Mesenchymal stem cell (in vitro differentiated cells and primary cell): ENCODE measurements at regions not wholly inside any gene's neighbourhood (a gene's known extent, or its start where the extent isn't known, plus 50 kb on each side); places are given as distances from the start of the nearest gene placed in this dataset.
"Not testable (repeated sequence)": the region's sequence is repeated elsewhere in the genome, so short reads cannot be mapped to it uniquely, and the experiment has no call there.

Experiments used
- DNase-seq: peaks from one replicate; pipeline ENCODE4 v3.0.0-alpha.2; 2013
- H2AFZ ChIP-seq: one replicate; pipeline ENCODE4 v1.6.1; 2013; ENCODE audit warnings: low read depth, mild to moderate bottlenecking, control low read depth, inconsistent platforms, low read length, moderate library complexity
- H2AK5ac ChIP-seq: 2 replicates; pipeline ENCODE4 v1.6.1; 2013; ENCODE audit warnings: low read length, moderate library complexity, mild to moderate bottlenecking, inconsistent platforms; ENCODE audit not compliant: severe bottlenecking
- H2BK120ac ChIP-seq: one replicate; pipeline ENCODE4 v1.6.1; 2013; ENCODE audit warnings: low read depth, mild to moderate bottlenecking, inconsistent platforms, low read length, moderate library complexity
- H2BK12ac ChIP-seq, 2 experiments: one replicate each; pipeline ENCODE4 v1.6.1; 2013; ENCODE audit warnings: inconsistent platforms in 2 of 2, low read length in 2 of 2, mild to moderate bottlenecking in 2 of 2, moderate library complexity in 2 of 2, control low read depth in 1 of 2
- H2BK15ac ChIP-seq: one replicate; pipeline ENCODE4 v1.6.1; 2013; ENCODE audit warnings: mild to moderate bottlenecking, low read depth, inconsistent platforms; ENCODE audit not compliant: poor library complexity, severe bottlenecking
- H2BK5ac ChIP-seq: 2 replicates; pipeline ENCODE4 v1.6.1; 2013; ENCODE audit warnings: low read depth, mild to moderate bottlenecking, low read length, control low read depth, inconsistent platforms; ENCODE audit not compliant: poor library complexity, severe bottlenecking
- H3K14ac ChIP-seq, 2 experiments: one replicate each; pipeline ENCODE4 v1.6.1; 2013; ENCODE audit warnings: inconsistent platforms in 2 of 2, low read length in 2 of 2, control low read depth in 1 of 2, mild to moderate bottlenecking in 1 of 2, moderate library complexity in 1 of 2
- H3K18ac ChIP-seq, 2 experiments: one replicate each; pipeline ENCODE4 v1.6.1; 2013; ENCODE audit warnings: inconsistent platforms in 2 of 2, low read length in 2 of 2, control low read depth in 1 of 2, low read depth in 1 of 2, mild to moderate bottlenecking in 1 of 2
- H3K23ac ChIP-seq, 2 experiments: one replicate each; pipeline ENCODE4 v1.6.1; 2013; ENCODE audit warnings: inconsistent platforms in 2 of 2, low read length in 2 of 2, mild to moderate bottlenecking in 2 of 2, moderate library complexity in 2 of 2, control low read depth in 1 of 2
- H3K27ac ChIP-seq: 2 replicates; pipeline ENCODE4 v1.5.1; 2013; ENCODE audit warnings: mild to moderate bottlenecking, moderate library complexity, low read length, control low read depth, inconsistent platforms; ENCODE audit not compliant: poor library complexity, severe bottlenecking
- H3K27me3 ChIP-seq, 2 experiments: 2 replicates each; pipeline versions ENCODE4 v1.6.1 to v1.7.0; 2013; ENCODE audit warnings: low read length in 2 of 2, mild to moderate bottlenecking in 2 of 2, moderate library complexity in 2 of 2, control low read depth in 1 of 2, inconsistent platforms in 1 of 2; ENCODE audit not compliant: control insufficient read depth in 1 of 2, insufficient read depth in 1 of 2
- H3K36me3 ChIP-seq, 2 experiments: 2 replicates each; pipeline versions ENCODE4 v1.6.1 to v1.7.0; 2013; ENCODE audit warnings: low read length in 2 of 2, control low read depth in 1 of 2, inconsistent platforms in 1 of 2, low read depth in 1 of 2, mild to moderate bottlenecking in 1 of 2; ENCODE audit not compliant: insufficient read depth in 2 of 2, control insufficient read depth in 1 of 2
- H3K4ac ChIP-seq, 2 experiments: one replicate each; pipeline ENCODE4 v1.6.1; 2013; ENCODE audit warnings: inconsistent platforms in 2 of 2, low read length in 2 of 2, mild to moderate bottlenecking in 2 of 2, moderate library complexity in 2 of 2, control low read depth in 1 of 2, low read depth in 1 of 2
- H3K4me1 ChIP-seq: 2 replicates; pipeline ENCODE4 v1.6.1; 2013; ENCODE audit warnings: low read depth, low read length, control low read depth; ENCODE audit not compliant: control insufficient read depth, insufficient read depth
- H3K4me2 ChIP-seq: 2 replicates; pipeline ENCODE4 v1.6.1; 2013; ENCODE audit warnings: low read length, mild to moderate bottlenecking, inconsistent platforms; ENCODE audit not compliant: poor library complexity, severe bottlenecking
- H3K4me3 ChIP-seq, 2 experiments: 2 replicates each; pipeline versions ENCODE4 v1.5.1 to v1.7.0; 2013; ENCODE audit warnings: low read length in 2 of 2, mild to moderate bottlenecking in 2 of 2, control low read depth in 1 of 2, low read depth in 1 of 2; ENCODE audit not compliant: insufficient read depth in 1 of 2
- H3K79me1 ChIP-seq: replicated peaks from 2 replicates; pipeline ENCODE4 v1.6.1; 2013; ENCODE audit warnings: mild to moderate bottlenecking, control low read depth, low read length, inconsistent platforms; ENCODE audit not compliant: poor library complexity, severe bottlenecking
- H3K9ac ChIP-seq: 2 replicates; pipeline ENCODE4 v1.7.0; 2013; ENCODE audit warnings: mild to moderate bottlenecking, low read length, moderate library complexity
- H3K9me3 ChIP-seq: 2 replicates; pipeline ENCODE4 v1.7.0; 2013; ENCODE audit warnings: mild to moderate bottlenecking, low read length; ENCODE audit not compliant: control insufficient read depth
- H4K8ac ChIP-seq: one replicate; pipeline ENCODE4 v1.6.1; 2013; ENCODE audit warnings: inconsistent platforms, mild to moderate bottlenecking, low read length, moderate library complexity
- H4K91ac ChIP-seq: one replicate; pipeline ENCODE4 v1.6.1; 2013; ENCODE audit warnings: mild to moderate bottlenecking, low read length, inconsistent platforms
- WGBS: methylation state at CpG from one replicate; pipeline ENCODE4 v1.1.7; 2013; ENCODE audit warnings: mixed read lengths; 5-methylcytosine and 5-hydroxymethylcytosine counted together

DNA sequence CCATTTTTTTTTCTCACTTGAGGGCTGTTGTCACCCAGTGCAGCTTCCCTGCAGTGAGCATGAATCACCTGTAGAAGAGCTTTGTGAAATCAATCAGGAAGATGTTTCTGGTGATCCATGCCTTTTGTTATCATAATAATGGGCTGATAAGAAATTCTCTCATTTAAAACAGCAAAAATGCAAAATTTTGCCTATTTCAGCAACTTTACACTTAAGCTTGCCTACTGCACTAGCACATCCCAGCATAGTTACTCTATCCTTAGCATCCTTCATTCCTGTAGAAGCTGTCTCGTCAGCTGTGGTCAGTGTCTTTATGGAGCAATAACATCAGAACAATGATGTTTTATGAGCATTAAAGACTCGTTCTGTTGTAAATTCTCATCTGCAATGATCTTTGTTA is 178.6 kb upstream of the ZNF804A start:
- no peak overlapping the region for H3K4me3 ChIP-seq
- no peak overlapping the region for H2AFZ ChIP-seq
- H3K18ac ChIP-seq = no peak overlapping the region
- no peak overlapping the region for H3K23ac ChIP-seq
- H3K4me2 ChIP-seq = no peak overlapping the region
- no peaks in the 10 kb centered on the region for H3K36me3 ChIP-seq
- no peak overlapping the region for H4K8ac ChIP-seq
- no peak overlapping the region for H4K91ac ChIP-seq
- no peak overlapping the region for H3K14ac ChIP-seq
- H3K27me3 ChIP-seq = no peaks in the 10 kb centered on the region
- no peak overlapping the region for H2BK15ac ChIP-seq
- no peak overlapping the region for H3K4ac ChIP-seq
- whole genome bisulfite sequencing = 73% methylated on average over 2 of the region's 2 CpGs
- H2BK12ac ChIP-seq = no peak overlapping the region
- peaks cover 3% of the 10 kb centered on the region for H3K9me3 ChIP-seq
- H2AK5ac ChIP-seq = no peak overlapping the region
- no peak overlapping the region for H2BK5ac ChIP-seq
- H3K9ac ChIP-seq = no peak overlapping the region
- H3K79me1 ChIP-seq = no peaks in the 10 kb centered on the region
- no peaks in the 10 kb centered on the region for H3K4me1 ChIP-seq
- DNase-seq = no peak
- H3K27ac ChIP-seq = no peak overlapping the region
- no peak overlapping the region for H2BK120ac ChIP-seq

DNA sequence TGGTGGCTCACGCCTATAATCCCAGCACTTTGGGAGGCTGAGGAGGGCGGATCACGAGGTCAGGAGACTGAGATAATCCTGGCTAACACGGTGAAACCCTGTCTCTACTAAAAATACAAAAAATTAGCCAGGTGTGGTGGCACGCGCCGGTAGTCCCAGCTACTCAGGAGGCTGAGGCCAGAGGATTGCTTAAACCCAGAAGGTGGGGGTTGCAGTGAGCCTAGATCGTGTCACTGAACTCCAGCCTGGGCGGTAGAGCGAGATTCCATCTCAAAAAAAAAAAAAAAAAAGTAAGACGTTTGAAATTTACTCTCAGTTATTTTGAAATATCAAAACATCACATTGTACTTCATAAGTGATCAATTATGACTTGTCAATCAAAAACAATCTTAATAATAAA is 176.9 kb upstream of the ZNF804A start:
- not testable (repeated sequence) for H3K36me3 ChIP-seq, H2AFZ ChIP-seq, H3K23ac ChIP-seq, DNase-seq, H3K4me1 ChIP-seq, H3K9ac ChIP-seq, H3K4me2 ChIP-seq, H4K8ac ChIP-seq, H3K14ac ChIP-seq, H3K27me3 ChIP-seq, H3K79me1 ChIP-seq, H2BK12ac ChIP-seq, H3K4ac ChIP-seq, H2BK15ac ChIP-seq, H2BK120ac ChIP-seq, H3K4me3 ChIP-seq, H2BK5ac ChIP-seq, H3K9me3 ChIP-seq, H3K18ac ChIP-seq, H3K27ac ChIP-seq, H4K91ac ChIP-seq, H2AK5ac ChIP-seq
- 97% methylated on average over 3 of the region's 11 CpGs for WGBS

GRCh38 chr2:184425083-184425482 is 173.2 kb upstream of the ZNF804A start:
- no peak overlapping the region for H2BK12ac ChIP-seq
- no peak overlapping the region for H3K4ac ChIP-seq
- H2AK5ac ChIP-seq = no peak overlapping the region
- no peaks in the 10 kb centered on the region for H3K4me1 ChIP-seq
- H3K4me2 ChIP-seq = no peak overlapping the region
- H3K18ac ChIP-seq = no peak overlapping the region
- no CpG with 5 or more reads among the region's 2 CpGs for WGBS
- H3K9me3 ChIP-seq = no peaks in the 10 kb centered on the region
- H3K4me3 ChIP-seq = no peak overlapping the region
- no peaks in the 10 kb centered on the region for H3K36me3 ChIP-seq
- H3K79me1 ChIP-seq = no peaks in the 10 kb centered on the region
- no peak overlapping the region for H4K91ac ChIP-seq
- H2BK5ac ChIP-seq = no peak overlapping the region
- H2AFZ ChIP-seq = no peak overlapping the region
- no peak overlapping the region for H2BK15ac ChIP-seq
- H3K9ac ChIP-seq = no peak overlapping the region
- no peak for DNase-seq
- H3K14ac ChIP-seq = no peak overlapping the region
- H3K23ac ChIP-seq = no peak overlapping the region
- H2BK120ac ChIP-seq = no peak overlapping the region
- H3K27me3 ChIP-seq = no peaks in the 10 kb centered on the region
- H3K27ac ChIP-seq = no peak overlapping the region
- H4K8ac ChIP-seq = no peak overlapping the region

DNA sequence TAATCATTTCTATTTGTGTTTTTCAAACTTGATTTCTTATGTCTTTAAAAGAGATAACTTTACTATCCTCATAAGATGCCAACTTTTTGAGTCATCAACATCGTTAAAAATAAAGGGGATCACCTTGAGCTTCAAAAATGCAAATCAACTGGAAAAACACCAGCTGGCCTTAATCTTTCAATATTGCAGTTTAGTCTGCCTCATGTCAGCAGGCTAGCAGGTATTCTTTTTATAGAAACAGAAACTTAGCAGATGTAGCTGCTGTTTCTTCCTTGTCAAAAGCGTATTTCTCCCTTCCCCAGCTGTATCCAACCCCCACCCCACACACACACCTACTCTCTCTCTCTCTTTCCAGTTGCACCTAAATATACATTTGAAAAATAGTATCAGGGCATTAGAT is 154.1 kb upstream of the ZNF804A start:
- H3K4me1 ChIP-seq = no peaks in the 10 kb centered on the region
- no peak overlapping the region for H2BK120ac ChIP-seq
- H3K14ac ChIP-seq = no peak overlapping the region
- no peaks in the 10 kb centered on the region for H3K9me3 ChIP-seq
- 87% methylated on average over 2 of the region's 2 CpGs for WGBS
- no peak overlapping the region for H2BK5ac ChIP-seq
- no peak for DNase-seq
- H2AFZ ChIP-seq = no peak overlapping the region
- H2BK15ac ChIP-seq = no peak overlapping the region
- no peak overlapping the region for H2BK12ac ChIP-seq
- no peaks in the 10 kb centered on the region for H3K79me1 ChIP-seq
- H2AK5ac ChIP-seq = no peak overlapping the region
- no peak overlapping the region for H3K4me2 ChIP-seq
- no peak overlapping the region for H4K8ac ChIP-seq
- no peak overlapping the region for H3K23ac ChIP-seq
- H3K9ac ChIP-seq = no peak overlapping the region
- H3K36me3 ChIP-seq = no peaks in the 10 kb centered on the region
- no peak overlapping the region for H3K27ac ChIP-seq
- no peak overlapping the region for H3K18ac ChIP-seq
- H3K4me3 ChIP-seq = no peak overlapping the region
- no peak overlapping the region for H3K4ac ChIP-seq
- no peaks in the 10 kb centered on the region for H3K27me3 ChIP-seq
- H4K91ac ChIP-seq = no peak overlapping the region
